NCI-H1092 treated with DMSO at 0.1 percent for 48 hours (cell line): ENCODE measurements at regions not wholly inside any gene's neighbourhood (a gene's known extent, or its start where the extent isn't known, plus 50 kb on each side); places are given as distances from the start of the nearest gene placed in this dataset.

Experiments used
- DNase-seq: peaks from one replicate; lab custom pipeline; 2025; lab: John Stamatoyannopoulos, UW

DNA sequence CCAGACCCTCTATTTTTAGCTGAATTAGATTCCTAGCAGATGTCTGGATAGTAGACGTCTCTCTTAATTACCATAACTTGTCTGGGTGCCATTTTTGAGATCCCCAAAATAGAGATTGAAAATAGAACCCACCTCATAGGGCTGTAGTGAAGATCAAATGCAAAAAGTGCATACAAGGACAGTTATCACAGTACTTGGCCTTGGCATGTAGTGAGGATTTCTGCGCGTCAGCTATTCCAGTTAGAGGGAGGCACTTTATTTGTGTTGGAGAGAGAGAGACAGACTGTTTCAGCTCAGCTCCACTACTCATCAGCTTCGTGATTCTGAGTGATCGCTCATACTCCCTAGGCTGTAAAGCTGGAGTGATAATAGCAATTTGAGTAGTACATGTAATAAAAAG, 59.6 kb upstream of the CDH13 start:
- no peak for DNase-seq

DNA sequence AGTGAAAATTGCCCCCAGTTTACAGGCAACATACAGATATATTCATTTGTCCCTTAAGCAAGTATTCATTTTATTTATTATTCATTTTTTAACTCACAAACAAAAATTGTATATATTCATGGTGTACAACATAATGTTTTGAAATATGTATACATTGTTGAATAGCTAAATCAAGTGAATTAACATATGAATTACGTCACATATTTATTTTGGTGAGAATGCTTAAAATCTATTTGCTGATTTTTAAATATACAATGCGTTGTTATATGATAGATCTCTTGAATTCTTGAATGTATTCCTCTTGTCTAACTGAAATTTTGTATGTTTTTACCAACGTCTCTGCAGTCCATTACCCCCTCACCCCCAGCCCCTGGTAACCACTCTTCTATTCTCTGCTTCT, 63.4 kb upstream of the CDH13 start:
- DNase-seq = no peak

DNA sequence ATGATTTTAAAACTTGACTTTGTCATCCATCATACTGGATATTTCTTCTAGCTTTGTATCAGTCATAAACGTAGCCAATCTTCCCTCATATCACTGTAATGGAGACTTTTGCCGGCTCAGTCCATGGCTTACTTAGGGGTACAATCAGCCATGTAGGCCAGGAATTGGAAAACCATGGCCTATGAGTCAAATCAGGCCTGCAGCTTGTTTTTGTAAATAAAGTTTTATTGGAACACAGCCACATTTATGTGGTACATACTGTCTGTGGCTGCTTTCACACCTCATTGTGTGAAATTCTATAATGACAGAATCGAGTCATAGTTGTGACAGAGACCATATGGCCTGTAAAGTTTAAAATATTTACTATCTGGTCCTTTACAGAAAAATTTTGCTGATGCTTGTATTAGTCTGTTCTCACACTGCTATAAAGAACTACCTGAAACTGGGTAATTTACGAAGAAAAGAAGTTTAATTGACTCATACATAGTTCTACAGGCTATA, 64.5 kb upstream of the CDH13 start:
- no peak for DNase-seq

DNA sequence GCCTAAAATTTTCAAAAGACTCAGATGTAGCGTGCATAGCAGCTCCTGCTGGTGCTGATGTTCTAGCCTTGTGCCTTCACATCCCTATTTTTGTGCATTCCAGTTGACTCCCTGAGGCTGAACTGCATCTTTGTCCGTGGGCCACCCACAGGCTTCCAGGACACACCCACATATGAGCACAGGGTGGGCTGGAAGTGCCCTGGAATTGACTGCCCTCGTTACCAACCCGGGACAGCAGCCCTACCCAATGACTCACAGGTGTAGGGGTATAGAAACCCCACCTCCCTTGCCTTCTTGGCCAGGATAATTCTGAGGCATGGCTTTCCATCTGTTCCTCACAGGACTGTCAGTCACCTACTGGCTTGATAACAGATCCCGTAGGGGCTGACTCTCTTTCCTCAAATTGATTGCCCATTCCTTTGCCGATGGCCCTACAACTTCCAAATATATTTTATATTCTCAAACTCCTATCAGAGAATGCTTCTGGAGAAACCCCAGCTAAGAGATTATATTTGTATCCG, 65.9 kb upstream of the CDH13 start:
- no peak for DNase-seq

DNA sequence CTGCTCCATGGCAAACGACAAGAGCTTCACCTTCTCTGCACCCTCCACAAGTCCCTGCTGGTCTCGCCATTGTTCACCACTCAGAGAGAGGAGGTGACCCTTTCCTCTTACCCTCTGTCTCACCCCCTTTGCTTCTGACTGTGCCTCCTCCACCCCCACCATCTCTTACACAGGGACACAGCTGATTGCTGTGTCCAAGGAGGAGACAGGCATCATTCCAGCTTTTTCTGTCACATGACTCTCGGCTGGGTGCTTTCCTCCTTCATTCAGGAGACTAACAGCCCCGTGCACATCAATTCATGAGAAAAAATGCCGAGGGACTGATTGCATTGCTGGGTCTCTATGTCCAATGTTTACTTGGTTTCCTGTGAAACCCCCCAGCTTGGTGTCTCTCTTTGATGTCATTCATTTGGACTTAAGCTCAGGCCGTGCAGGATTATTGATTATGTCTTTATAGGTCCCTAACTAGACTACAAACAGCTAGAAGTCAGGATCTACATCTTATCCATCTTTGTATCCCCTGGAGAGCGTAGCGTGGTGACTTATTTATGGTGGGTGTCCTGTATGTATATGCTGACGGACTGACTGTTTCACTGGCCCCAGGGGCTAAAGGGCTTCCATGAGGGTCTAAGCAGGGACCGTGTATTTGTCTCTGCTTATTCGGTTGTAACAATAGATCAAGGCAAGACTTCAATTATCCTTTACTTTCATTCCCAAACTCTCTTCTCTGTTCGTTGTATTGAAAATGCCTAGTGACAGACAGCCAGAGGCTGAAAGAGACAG, 82.2 kb upstream of the CDH13 start:
- peak; percentile 43 for DNase-seq

DNA sequence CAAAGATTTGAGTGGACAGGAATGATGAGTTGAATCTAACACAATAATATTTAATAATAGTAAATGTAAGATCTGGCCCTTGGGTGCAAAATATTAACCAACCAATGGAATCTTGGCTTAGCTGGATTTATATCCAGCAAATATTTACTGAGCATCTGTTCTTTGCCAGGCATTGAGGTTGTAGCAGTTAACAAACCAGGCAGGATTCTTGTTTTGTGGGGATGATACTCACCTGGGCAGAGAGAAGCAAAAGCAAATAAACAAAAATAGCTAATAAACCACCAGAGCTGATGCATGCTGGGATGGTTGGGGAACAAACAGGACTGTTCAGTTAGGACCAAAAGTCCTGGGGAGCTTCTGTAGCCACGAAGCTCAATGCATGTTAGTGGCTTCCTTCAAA, 84.1 kb upstream of the CDH13 start:
- DNase-seq = no peak

DNA sequence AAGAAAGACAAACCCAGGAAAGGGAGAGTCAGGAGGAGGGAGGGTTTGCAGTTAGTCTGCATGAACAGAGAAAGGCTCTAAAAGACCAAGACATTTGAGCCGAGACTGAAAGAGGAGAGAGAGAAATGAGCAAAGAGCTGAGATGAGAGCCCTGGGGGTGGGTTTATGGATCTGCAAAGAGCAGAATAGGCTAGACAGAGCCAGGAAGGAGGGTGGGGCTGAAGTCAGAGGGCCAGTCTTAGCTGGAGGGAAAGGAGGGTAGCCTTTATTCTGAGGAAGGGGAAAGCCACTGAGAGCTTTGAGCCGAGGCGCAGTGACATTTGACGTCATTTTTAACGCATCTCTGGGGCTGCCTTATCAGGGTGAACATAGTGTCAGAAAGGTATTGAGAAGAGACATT, 85.7 kb upstream of the CDH13 start:
- DNase-seq = no peak

DNA sequence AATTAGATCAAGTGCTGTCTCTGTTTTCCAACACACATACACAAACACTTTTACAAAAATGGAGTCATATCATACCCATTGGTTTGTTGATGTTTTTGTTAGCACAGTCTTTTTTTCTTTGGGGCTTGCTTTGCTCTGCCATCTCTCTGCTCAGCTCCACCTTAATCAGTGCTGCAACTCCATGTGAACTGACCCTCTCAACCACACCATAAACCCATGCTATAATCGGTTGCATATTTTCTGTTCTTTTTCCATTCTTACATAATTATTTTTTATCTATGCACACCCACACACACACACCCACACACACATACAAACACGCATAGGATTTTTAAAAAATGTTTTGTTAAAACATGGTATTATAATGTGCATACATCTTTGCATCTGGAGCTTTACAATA, 91.0 kb upstream of the CDH13 start:
- no peak for DNase-seq

DNA sequence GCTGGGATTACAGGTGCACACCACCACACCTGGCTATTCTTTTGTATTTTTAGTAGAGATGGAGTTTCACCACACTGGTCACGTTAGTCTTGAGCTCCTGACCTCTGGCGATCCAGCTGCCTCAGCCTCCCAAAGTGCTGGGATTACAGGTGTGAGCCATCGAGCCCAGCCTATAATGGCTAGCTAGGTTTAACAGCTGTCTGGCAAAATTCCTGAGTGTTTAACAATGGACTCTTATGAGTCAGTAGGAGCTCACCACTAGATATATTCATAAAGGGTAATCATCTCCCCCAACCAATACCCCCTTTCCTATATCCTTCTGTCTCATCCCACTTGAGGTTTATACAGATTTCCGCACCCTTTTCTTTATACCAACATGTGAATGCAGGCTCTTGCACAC, 91.5 kb upstream of the CDH13 start:
- no peak for DNase-seq

DNA sequence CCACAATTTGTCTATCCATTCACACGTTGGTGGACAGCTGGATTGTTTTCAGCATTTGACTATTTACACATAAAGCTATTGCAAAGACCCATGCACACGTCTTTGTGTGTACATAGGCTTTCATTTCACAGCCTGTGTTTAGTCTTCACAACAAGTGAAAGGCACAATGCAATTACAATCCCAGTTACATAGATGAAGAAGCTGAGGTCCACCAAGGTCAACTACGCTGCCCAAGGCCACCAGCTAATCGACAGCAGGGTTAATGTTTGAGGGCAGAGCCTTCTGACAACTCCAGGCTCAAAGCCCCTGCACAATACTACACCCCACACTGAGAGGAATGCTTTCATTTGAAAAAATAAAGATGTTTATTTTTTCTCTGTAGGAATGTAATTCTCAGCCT, 93.6 kb upstream of the CDH13 start:
- no peak for DNase-seq

DNA sequence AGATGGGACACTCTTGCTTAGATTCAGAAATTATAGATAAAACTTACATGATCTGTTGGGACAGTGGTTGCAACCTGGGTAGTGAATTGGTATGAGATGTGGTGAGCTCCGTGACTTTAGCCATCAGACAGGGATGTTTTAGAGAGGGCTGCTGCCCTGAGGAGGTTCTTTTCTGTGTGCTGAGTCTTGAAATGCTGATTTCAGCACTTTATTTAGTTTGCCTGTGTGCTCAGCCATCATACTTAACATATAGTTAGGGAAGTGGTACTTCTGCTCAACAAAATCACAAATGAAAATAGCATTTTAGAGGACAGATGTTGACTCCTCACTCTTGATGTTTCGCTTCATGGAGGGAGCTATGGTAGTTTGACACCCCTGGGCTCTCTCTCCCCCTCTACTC, 95.9 kb upstream of the CDH13 start:
- no peak for DNase-seq

DNA sequence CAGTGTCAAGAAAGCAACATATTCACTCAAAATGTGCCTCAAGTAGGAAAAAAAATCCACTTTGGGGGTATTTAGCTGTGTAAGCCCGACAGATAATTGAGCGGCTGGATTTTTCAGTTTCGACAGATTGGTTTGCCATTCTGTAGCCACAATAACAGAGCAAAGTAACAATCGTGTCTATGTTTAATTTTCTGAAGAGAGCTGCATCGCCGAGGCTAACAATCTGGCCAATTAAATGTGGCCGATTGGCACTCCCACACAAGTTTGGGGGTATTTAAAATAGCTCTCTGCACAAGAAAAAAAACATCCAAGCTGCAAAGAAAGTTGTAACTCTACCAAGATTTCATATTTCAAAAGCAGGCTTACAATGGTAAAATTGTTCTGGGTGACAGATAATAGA, 99.7 kb upstream of the CDH13 start:
- no peak for DNase-seq

DNA sequence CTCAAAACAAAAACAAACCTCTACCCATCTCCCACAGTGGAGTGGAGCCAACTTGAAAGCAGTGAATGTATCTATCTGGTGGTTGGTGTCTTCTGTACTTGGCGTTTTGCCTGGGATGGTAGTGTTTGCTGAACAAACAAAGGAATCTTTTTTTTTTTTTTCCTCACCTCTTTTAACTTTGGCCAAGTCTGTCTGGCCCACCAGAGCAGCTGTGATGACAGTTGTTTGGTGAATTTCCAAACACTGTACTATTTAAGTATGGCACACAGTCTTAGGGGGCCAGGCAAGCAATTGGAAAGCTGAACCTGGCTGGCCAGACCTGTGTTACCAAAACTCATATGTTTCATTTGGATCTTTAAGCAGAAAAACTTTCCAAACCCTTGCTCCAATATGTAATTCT, 101.8 kb upstream of the CDH13 start:
- DNase-seq = peak; percentile 58

DNA sequence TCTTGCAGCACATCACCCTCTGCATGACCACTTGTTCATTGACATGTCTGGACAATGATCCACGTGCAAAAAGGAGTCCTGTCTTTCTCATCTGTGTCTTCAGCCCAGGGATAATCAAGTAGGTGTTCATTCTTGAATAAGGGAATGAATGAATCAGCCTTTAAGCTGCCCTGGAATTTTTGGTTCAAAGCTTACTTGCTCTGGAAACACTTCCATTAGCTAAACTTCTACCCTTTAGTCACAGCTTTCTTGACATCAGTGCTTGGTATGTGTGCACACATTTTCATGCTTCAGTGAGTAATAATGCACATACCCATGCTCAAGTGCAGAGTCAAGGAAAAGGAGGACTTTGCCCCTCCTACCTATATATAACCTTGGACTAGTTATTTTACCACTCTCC, 103.0 kb upstream of the CDH13 start:
- DNase-seq = no peak

DNA sequence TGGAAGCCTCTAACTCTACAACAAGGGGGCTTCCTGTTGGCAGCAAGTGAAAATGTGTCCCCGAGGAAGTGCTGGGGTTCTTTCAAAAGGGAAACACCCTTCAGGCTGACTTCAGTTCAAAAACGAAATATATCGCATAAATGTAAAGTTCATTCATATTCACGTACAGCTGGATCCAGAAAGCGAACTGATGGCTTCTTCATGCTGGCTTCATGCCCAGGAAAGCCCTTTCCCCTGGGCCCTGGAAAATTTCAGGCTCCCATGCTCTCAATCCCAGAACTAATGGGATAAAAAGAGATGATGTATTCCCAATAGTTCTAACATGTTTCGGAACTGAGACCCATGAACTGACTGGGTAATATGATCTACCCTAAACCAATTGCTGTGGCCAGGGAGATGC, 104.7 kb upstream of the CDH13 start:
- DNase-seq = no peak

DNA sequence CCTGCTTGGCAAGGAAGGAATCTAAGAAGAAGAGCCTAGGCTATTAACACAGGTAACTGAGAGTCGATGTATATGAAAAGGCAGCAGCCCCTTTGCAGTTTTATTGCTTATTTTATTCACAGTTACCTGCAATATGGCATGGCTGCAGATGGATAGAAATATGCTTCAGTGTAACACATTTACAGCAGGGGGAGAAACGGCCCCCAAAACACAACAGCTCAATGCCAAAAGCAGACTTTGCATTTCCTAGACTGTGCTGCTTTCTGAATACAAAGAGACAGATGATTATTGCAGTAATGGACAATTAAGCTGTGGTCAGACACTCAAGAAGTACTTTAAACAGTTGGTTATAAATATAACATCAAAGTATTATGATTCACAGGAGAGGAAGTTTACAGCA, 108.0 kb upstream of the CDH13 start:
- no peak for DNase-seq

DNA sequence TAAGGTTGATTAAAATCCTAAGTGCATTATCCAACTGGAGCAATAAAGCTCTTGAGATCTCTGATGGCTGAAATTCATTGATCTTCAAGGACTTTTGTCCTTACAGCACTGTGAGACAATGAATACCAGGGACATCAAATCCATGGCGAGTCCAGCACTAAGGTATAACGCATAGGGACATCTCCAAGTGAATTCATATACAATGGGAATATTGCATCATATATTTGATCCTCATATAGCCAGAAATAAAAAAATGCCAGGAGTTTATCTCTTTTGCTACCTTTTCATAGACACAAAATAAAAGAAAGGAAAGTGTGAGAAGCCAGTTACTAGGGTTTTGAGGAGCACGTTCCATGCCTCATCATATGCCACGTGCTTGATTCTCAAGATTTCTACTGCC, 112.5 kb upstream of the CDH13 start:
- no peak for DNase-seq

DNA sequence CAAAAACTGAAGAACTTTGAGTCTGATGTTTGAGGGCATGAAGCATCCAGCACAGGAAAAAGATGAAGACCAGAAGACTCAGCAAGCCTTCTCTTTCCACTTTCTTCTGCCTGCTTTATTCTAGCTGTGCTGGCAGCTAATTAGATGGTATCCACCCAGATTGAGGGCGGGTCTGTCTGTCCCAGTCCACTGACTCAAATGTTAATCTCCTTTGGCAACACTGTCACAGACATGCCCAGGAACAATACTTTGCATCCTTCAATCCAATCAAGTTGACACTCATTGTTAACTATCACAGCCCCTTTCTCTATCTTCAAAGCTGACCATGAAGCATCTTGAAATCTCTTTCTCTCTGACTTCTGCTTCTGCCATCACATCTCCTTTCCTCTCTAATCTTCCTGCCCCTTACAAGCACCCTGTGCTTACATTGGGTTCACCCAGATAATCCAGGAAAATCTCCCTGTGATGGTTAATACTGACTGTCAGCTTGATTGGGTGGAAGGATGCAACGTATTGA, 115.9 kb upstream of the CDH13 start:
- DNase-seq = no peak

DNA sequence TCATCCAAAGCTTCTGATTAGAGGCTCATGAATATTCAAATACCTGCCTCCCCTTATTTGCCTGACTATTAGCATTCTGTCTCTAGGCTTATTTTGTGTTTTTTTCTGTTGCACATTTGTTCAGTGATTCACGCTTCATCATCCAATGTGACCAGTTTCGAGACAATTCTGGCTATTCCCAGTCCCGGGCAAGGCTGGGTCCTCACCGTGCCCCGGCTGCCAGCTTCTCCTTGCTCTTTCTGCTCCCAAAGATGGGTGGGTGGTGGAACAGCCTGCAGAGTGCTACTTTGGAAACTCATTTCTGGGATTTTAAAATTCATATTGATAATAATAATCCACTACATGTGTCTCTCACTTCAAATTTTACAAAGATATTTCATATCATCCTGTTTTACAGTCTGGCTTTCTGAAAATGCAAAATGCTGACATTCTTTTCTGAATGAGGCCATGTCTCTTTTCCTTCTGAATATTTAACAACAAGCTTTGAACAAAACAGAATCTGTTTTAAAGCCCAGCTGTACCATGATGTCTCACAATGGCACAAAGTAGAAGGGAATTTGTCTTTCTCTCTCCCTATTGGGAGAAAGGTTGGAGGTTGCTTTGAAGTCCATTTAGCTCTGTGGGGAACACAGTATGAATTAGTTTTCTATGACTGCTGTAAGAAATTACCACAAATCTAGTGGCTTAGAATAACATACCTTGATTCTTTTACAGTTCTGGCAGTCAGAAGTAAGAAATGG, 116.9 kb upstream of the CDH13 start:
- DNase-seq = no peak

DNA sequence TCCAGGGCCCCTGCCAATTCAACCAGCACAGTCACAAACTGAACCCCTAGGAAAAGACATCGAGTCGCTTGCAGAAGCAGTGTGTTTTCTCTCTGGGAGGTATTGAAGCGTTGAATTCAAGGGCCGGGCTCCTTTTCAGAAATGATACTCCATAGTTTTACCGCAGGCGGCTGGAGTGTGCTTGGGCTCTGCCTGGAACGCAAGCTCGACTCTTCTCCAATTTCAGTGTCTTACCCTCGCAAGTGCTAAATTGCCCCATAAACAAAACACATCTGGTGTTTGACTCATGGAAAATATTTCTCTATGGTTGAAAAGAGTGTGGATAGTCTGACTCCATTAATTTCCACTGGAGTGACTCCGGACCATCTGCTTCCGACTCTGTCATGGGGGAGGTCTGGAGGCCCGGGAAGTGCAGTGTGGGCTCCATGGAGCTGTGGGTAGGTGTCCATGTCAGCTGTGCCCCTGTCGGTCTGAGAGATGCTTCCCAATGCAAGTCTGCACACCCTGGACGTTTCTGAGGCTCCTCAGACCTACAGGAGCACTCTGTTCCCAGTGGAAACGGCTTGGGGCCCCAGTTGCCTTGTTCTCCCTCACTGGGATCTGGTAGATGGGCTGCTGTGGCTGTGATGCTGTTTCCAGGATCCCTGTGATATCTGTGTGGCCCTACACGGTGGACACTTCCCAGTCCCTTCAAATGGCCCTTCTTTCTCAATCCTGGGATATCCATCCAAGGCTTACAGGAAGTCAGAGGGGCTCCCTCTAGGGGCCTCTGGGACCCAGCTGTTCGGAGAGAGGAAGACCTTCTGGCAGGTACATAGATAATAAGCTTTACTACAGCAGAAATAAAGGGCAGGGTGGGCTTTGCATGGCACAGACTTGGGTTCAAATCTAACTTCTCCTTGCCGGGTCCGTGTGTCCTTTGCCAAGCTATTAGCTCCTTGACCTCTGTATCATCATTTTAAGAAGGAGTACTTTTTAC, 119.8 kb upstream of the CDH13 start:
- peak; percentile 88 for DNase-seq

DNA sequence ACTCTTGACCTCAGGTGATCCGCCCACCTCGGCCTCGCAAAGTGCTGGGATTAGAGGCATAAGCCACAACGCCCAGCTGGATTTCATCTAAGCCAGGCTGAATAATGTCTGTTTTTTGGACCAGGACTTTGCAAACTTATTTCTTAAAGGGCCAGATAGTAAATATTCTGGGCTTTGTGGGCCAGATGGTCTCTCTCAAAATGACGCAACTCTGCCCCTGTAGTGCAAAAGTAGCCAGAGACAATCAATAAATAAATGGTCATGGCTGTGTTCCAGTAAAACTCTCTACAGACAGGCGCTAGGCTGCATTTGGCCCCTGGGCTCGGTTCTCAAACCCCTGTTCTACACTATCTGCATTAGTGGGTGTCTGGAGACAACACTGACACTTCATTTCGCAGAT, 121.9 kb upstream of the CDH13 start:
- peak; percentile 19 for DNase-seq

DNA sequence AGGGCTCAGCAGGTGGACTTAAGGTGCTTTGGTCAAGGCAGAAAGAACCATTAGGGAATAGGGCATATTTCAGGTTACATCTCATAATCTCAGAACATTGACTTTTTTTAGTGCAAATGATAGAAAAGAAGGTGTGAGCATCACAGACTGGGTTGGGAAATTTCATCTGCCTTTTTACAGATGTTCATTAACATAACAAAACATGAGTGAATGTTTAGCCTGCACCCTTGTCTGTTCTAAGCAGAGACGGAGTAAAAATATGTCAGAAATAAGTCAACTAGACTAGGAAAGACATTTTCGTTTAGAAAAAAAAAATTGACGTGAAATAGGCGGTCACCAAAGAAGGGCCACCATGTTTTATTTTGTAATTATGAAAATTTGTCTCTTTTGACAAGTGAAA, 127.5 kb upstream of the CDH13 start:
- no peak for DNase-seq
